ENCODE measurements at regions not wholly inside any gene's neighbourhood (a gene's known extent, or its start where the extent isn't known, plus 50 kb on each side); places are given as distances from the start of the nearest gene placed in this dataset.

DNA sequence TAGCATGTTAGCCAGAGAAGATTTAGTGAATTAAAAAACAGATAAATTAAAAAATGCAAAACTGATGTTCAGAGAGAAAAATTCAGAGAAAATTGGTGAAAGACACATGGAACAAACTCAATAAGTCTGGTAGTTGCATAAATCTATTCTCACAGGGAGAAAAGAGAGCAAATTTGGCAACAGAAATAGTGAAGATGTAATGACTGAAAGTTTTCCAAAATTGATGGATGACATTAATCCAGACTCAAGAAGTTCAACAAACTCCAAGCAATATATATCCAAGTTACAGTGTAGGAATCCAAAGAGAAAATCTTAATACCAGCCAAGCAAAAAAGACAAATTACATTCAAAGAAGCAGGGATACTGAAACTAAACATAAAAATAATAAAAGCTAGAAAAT lies 302.7 kb upstream of the ARPP21 start:
- no peak for DNase-seq

- no peak for DNase-seq
Observed at GRCh38 chr3:35338186-35338585, 301.1 kb upstream of the ARPP21 start.

- no peak for DNase-seq
Observed at GRCh38 chr3:35380196-35380595, 259.1 kb upstream of the ARPP21 start.

DNA sequence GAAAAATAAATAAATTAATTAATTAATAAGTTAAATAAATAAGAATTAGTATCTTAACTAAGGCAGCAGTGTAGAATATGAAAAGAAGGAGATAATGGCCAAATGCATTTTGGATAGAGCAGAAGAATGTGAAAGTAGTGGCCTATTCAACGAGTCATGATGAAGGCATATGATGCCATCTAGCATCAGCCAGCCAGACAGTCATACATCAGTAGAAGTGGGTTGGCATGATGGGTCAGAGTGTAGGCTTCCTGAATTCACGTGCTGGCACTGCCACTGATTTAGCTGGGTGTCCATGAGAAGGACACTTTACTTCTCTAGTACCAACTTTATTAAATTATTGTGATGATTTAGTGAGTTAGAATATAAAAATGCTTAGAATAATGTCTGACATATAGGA lies 256.1 kb upstream of the ARPP21 start:
- no peak for DNase-seq

DNA sequence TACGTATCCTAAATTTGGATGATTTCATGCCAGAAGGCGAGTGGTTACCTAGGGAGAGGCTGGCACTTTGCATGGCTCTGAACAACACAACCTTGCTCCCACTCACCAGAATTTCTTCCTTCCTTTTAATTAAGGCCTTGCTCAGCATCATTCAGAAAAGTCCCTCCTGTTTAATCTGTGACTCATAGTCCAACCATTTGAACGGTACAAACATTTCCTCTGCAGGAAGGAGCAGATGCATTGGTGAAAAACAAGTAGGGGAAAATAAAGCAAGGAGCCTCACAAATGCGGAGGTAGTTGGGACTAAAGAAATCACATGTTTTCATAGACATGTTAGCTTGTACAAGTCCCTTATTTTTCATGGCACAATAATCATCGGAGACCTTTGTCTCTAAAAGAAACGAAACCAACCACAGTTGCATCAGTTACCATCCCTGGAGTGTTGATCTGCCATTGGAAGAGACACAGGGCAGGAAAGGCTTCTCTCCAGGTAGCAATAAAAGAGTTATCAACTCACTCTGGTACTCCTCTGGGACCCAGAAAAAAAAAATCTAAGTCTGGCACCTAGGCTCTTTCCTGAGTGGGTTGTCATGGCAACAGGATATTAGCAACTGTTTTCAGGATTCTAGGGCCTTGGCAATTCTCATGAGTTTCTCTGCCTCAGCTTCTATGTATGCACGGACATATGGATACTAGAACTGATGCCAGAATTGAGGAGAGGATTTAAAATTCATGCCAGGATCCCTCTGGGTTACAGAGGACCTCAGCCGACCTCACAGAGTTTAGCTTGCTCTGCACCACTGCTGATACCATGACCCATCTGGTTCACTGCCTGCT lies 255.4 kb upstream of the ARPP21 start:
- no peak for DNase-seq

DNA sequence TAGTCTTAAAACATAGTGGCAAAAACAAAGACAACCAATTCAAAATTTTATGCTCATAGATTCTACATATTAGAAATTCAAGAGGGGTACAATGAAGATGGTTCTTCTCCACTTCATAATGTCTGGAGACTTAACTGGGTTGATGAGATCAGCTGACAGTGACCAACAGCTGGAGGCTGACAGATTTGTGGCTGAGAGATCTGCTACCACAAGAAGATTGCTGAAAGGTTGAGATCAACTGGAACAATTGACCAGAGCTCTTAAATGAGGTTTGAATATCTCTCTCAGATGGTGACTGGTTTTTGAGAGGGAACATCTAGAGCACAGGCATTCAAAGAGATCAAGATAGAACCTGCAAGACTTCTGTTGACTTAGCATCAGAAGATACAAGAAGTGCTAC lies 254.1 kb upstream of the ARPP21 start:
- DNase-seq, result no peak

DNA sequence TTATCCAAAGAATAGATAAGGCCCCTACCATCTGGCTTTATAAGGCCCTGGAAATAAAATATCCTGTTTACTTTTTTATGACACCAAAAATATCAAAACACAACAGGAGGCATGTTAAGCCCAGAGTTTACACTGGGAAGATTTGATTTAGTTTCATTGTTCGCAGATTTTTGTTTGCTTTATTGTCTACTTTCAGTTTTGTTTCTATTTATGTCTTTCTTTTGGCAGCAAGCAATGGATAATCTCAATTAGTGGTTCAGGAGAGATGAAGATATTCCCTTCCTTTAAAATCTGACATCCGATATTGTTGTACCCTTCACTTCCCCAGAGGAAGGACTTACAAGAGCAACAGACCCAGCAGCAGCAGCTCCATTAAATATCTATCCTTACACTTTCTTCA lies 249.4 kb upstream of the ARPP21 start:
- no peak for DNase-seq

- no peak for DNase-seq
Observed at GRCh38 chr3:35392187-35392586, 247.1 kb upstream of the ARPP21 start.

DNA sequence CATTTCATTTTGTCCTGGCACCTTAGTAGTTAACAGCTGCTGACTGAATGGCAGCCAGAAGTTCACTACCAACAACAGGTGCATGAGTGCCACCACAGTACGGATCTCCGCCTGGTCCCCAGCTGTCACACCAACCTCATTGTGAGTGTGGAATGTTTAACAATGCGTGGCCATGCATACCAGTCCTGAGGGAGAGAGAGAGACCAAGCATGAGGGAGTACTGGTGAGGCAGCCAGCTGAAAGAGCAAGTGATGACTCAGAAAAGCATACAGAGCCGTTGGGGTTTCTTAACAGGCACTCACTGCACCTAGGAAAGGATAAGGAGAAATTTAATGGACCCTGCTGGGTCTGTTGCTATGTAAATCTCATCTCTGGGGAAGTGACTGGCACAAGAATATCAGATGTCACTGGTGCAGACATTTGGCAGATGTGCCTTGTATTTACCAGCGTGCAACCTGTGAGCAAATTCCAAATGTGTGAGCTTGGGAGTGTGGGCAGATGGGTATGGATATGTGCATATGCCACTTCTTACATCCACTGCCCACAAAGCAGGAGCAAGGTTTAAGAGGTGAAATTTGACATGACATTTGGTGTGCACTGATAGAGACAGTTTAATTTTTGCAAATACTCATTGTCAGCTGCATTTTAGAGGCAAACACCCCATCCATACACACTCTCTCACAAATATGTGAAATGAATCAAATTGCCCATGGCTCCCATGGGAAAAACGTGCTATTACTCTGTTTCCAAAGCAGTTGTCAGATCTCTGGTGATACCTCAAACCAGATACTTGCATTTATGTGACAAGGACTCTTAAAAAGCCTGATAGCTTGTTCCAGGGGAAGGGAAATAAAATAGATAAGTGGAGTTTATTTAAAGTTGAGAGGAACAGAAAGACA lies 245.2 kb upstream of the ARPP21 start:
- no peak for DNase-seq

GRCh38 chr3:35394905-35395304 lies 244.4 kb upstream of the ARPP21 start:
- no peak for DNase-seq

- no peak for DNase-seq
Observed at GRCh38 chr3:35401671-35402070, 237.7 kb upstream of the ARPP21 start.

- no peak for DNase-seq
Observed at GRCh38 chr3:35404571-35404970, 234.8 kb upstream of the ARPP21 start.

GRCh38 chr3:35408882-35409281 lies 230.4 kb upstream of the ARPP21 start:
- no peak for DNase-seq

- DNase-seq, result no peak
Observed at GRCh38 chr3:35409991-35410390, 229.3 kb upstream of the ARPP21 start.

GRCh38 chr3:35413483-35413882 lies 225.8 kb upstream of the ARPP21 start:
- DNase-seq, result no peak

GRCh38 chr3:35417080-35417479 lies 222.2 kb upstream of the ARPP21 start:
- no peak for DNase-seq

- DNase-seq, result no peak
Observed at GRCh38 chr3:35422101-35422500, 217.2 kb upstream of the ARPP21 start.

GRCh38 chr3:35422836-35423601 lies 216.3 kb upstream of the ARPP21 start:
- no peak for DNase-seq

- no peak for DNase-seq
Observed at GRCh38 chr3:35426366-35426958, 212.9 kb upstream of the ARPP21 start.

DNA sequence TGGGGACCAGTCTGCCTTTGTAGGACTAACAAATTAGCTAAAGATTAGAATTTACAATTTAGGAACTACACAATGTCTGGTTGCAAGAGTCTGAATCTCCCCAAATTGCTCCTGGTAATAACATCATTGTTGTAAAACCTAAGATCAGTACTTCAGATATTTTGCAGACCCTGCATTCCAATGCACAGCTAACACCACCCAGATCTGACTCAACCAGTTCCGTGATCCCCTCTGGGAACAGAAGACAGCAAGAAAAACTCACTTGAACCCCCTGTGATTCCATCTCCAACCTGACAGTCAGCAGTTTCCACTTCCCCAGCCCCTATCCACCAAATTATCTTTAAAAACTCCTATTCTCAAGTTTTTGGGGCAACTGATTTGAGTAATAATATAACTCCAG lies 201.9 kb upstream of the ARPP21 start:
- no peak for DNase-seq

DNA sequence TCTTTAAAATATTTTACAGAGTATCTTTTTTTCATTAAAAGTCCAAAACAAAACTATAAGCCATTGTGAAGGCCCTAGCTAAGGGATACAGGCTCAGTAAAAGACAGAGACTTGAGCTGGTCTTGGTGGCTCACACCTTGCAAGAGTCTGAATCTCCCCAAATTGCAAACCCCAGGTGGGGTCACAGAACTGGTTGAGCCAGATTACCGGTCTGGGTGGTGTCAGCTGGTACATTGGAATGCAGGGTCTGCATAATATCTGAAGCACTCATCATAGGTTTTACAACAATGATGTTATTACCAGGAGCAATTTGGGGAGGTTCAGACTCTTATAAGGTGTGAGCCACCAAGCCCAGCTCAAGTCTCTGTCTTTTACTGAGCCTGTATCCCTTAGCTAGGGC lies 201.2 kb upstream of the ARPP21 start:
- DNase-seq, result no peak

- DNase-seq, result no peak
Observed at GRCh38 chr3:35439663-35440062, 199.7 kb upstream of the ARPP21 start.

GRCh38 chr3:35440826-35441225 lies 198.5 kb upstream of the ARPP21 start:
- DNase-seq, result no peak
